ENCODE measurements at regions not wholly inside any gene's neighbourhood (a gene's known extent, or its start where the extent isn't known, plus 50 kb on each side); places are given as distances from the start of the nearest gene placed in this dataset.

- Mint-ChIP-seq H3K4me3 (ENCODE audit: unreplicated experiment) (no peak overlapping the region), H3K27me3 (ENCODE audit: insufficient read depth, unreplicated experiment) (peaks cover 21% of the 10 kb centered on the region), H3K4me1 (ENCODE audit: insufficient read depth, unreplicated experiment) (no peaks in the 10 kb centered on the region), H3K27ac (ENCODE audit: low read depth, unreplicated experiment) (no peak overlapping the region), H3K36me3 (ENCODE audit: insufficient read depth, unreplicated experiment) (no peaks in the 10 kb centered on the region), H3K9me3 (ENCODE audit: unreplicated experiment) (no peaks in the 10 kb centered on the region)
- intact Hi-C loops (cut with micrococcal nuclease) = no loop called here
- no TSS peak for BruUV-seq (replicated peaks)
- ChIA-PET POLR2A (no interaction called here), CTCF (interaction anchor here (1.2 kb wide), 1 partner anchor 231 kb away, joined by 3 read pairs; no protein-coding TSS in a partner anchor)
- no peak for TF ChIP-seq CTCF (IDR thresholded peaks at IDR 0.05; ENCODE audit: unreplicated experiment)
- no peak for DNase-seq (ENCODE audit: unreplicated experiment)
These were observed 64.2 kb upstream of the GPR139 start for GRCh38 chr16:20137909-20138308.

GRCh38 chr16:20137194-20137593 is 63.5 kb upstream of the GPR139 start:
- Mint-ChIP-seq H3K9me3 (ENCODE audit: unreplicated experiment) (no peaks in the 10 kb centered on the region), H3K4me1 (ENCODE audit: insufficient read depth, unreplicated experiment) (no peaks in the 10 kb centered on the region), H3K36me3 (ENCODE audit: insufficient read depth, unreplicated experiment) (no peaks in the 10 kb centered on the region), H3K27ac (ENCODE audit: low read depth, unreplicated experiment) (no peak overlapping the region), H3K27me3 (ENCODE audit: insufficient read depth, unreplicated experiment) (peaks cover 27% of the 10 kb centered on the region), H3K4me3 (ENCODE audit: unreplicated experiment) (no peak overlapping the region)
- no peak for DNase-seq (ENCODE audit: unreplicated experiment)
- no peak for TF ChIP-seq CTCF (IDR thresholded peaks at IDR 0.05; ENCODE audit: unreplicated experiment)
- BruUV-seq (replicated peaks) = no TSS peak
- POLR2A ChIA-PET = no interaction called here
- CTCF ChIA-PET = interaction anchor here (1.2 kb wide), 1 partner anchor 230 kb away, joined by 3 read pairs; no protein-coding TSS in a partner anchor
- intact Hi-C loops (cut with micrococcal nuclease) = no loop called here

GRCh38 chr16:20136446-20136968 is 62.8 kb upstream of the GPR139 start:
- H3K27me3 Mint-ChIP-seq (ENCODE audit: insufficient read depth, unreplicated experiment) = peaks cover 27% of the 10 kb centered on the region
- POLR2A ChIA-PET = no interaction called here
- TF ChIP-seq CTCF (IDR thresholded peaks at IDR 0.05; ENCODE audit: unreplicated experiment) = no peak
- no TSS peak for BruUV-seq (replicated peaks)
- no peaks in the 10 kb centered on the region for H3K4me1 Mint-ChIP-seq (ENCODE audit: insufficient read depth, unreplicated experiment)
- DNase-seq (ENCODE audit: unreplicated experiment) = no peak
- H3K4me3 Mint-ChIP-seq (ENCODE audit: unreplicated experiment) = no peak overlapping the region
- no peaks in the 10 kb centered on the region for H3K36me3 Mint-ChIP-seq (ENCODE audit: insufficient read depth, unreplicated experiment)
- CTCF ChIA-PET = no interaction called here
- H3K9me3 Mint-ChIP-seq (ENCODE audit: unreplicated experiment) = no peaks in the 10 kb centered on the region
- intact Hi-C loops (cut with micrococcal nuclease) = no loop called here
- H3K27ac Mint-ChIP-seq (ENCODE audit: low read depth, unreplicated experiment) = no peak overlapping the region

GRCh38 chr16:20129375-20129774 is 55.7 kb upstream of the GPR139 start:
- H3K27ac Mint-ChIP-seq (ENCODE audit: low read depth, unreplicated experiment) = no peak overlapping the region
- H3K36me3 Mint-ChIP-seq (ENCODE audit: insufficient read depth, unreplicated experiment) = no peaks in the 10 kb centered on the region
- H3K4me1 Mint-ChIP-seq (ENCODE audit: insufficient read depth, unreplicated experiment) = no peaks in the 10 kb centered on the region
- peaks cover 53% of the 10 kb centered on the region for H3K27me3 Mint-ChIP-seq (ENCODE audit: insufficient read depth, unreplicated experiment)
- no peak for DNase-seq (ENCODE audit: unreplicated experiment)
- no peak overlapping the region for H3K4me3 Mint-ChIP-seq (ENCODE audit: unreplicated experiment)
- CTCF ChIA-PET = no interaction called here
- TF ChIP-seq CTCF (IDR thresholded peaks at IDR 0.05; ENCODE audit: unreplicated experiment) = no peak
- POLR2A ChIA-PET = no interaction called here
- no TSS peak for BruUV-seq (replicated peaks)
- intact Hi-C loops (cut with micrococcal nuclease) = no loop called here
- peaks cover 16% of the 10 kb centered on the region for H3K9me3 Mint-ChIP-seq (ENCODE audit: unreplicated experiment)
